ENCODE measurements at regions not wholly inside any gene's neighbourhood (a gene's known extent, or its start where the extent isn't known, plus 50 kb on each side); places are given as distances from the start of the nearest gene placed in this dataset.

- WGBS, 2 experiments (ENCODE audit: extremely low coverage in 1 of 2, insufficient coverage in 1 of 2, insufficient read length in 1 of 2, insufficient replicate concordance in 2 of 2, low coverage in 1 of 2, low lambda C conversion rate in 2 of 2, missing lambda C conversion rate in 1 of 2): 80% methylated on average over 4 of the region's 4 CpGs; no CpG with 5 or more reads in 1 of the 2 experiments
- no peaks in the 10 kb centered on the region for H3K79me2 ChIP-seq (ENCODE audit: control insufficient read depth in 1 of 2, insufficient read depth in 2 of 2, low read length in 2 of 2)
- H4K8ac ChIP-seq (ENCODE audit: extremely low read depth, insufficient read depth, low read length): no peak overlapping the region
- H3K56ac ChIP-seq (replicated peaks; ENCODE audit: insufficient read length, low read depth, low read length): no peak overlapping the region
- no peaks in the 10 kb centered on the region for H3K4me1 ChIP-seq (replicated peaks in 1 of 4; ENCODE audit: control insufficient read depth in 3 of 4, insufficient read depth in 4 of 4, low read length in 3 of 4)
- H3K23ac ChIP-seq (ENCODE audit: insufficient read length): no peak overlapping the region
- H2AK5ac ChIP-seq (ENCODE audit: low read depth, low read length): no peak overlapping the region
- ChIA-PET POLR2A (ENCODE audit: partially characterized antibody) (no interaction called here), CTCF (ENCODE audit: partially characterized antibody) (interaction anchor here (0.7 to 8.1 kb wide), 15 partner anchors 8 to 987 kb away, joined by 3 to 39 read pairs (median 4); no protein-coding TSS in a partner anchor)
- peak in 1 of 2 experiments; percentile 10 for DNase-seq (ENCODE audit: low read depth in 1 of 2, low spot score in 2 of 2)
- H2AFZ ChIP-seq (ENCODE audit: low read length): no peak overlapping the region
- H2BK5ac ChIP-seq (ENCODE audit: low read depth, low read length): no peak overlapping the region
- H3K4me3 ChIP-seq (ENCODE audit: extremely low read depth in 1 of 4, insufficient read depth in 2 of 4, low read depth in 3 of 4, low read length in 4 of 4): no peak overlapping the region
- no peaks in the 10 kb centered on the region for H3K79me1 ChIP-seq (ENCODE audit: low read depth, low read length)
- no peak overlapping the region for H3K9ac ChIP-seq (replicated peaks in 1 of 4; ENCODE audit: extremely low read depth in 1 of 4, low read depth in 3 of 4, low read length in 3 of 4)
- H3K4ac ChIP-seq (replicated peaks; ENCODE audit: insufficient read length, low read depth, low read length): no peak overlapping the region
- TF ChIP-seq CTCF (IDR thresholded peaks at IDR 0.05; ENCODE audit: control extremely low read depth in 1 of 3, insufficient read depth in 1 of 3, low read depth in 1 of 3, low read length in 3 of 3): peak in 1 of 3 experiments; percentile 20; a peak in 1 of 4 replicates
- no peak for TF ChIP-seq USF2 (IDR thresholded peaks at IDR 0.05; ENCODE audit: low read length)
- TF ChIP-seq CBX5 (IDR thresholded peaks at IDR 0.05; ENCODE audit: low read depth, low read length): no peak
- TF ChIP-seq MAFK (IDR thresholded peaks at IDR 0.05; ENCODE audit: low read depth, low read length): no peak
- TF ChIP-seq TBP (IDR thresholded peaks at IDR 0.05; ENCODE audit: low read depth, low read length): no peak
- peak; percentile 23 to 36; a peak in 3 of 4 replicates for TF ChIP-seq RAD21 (IDR thresholded peaks at IDR 0.05 in 1 of 2, conservative IDR thresholded peaks at IDR 0.05 in 1 of 2; ENCODE audit: low read depth in 2 of 2, low read length in 2 of 2)
- H3K4me2 ChIP-seq (ENCODE audit: insufficient read depth in 1 of 2, low read depth in 2 of 2, low read length in 2 of 2): no peak overlapping the region
- H2BK120ac ChIP-seq (replicated peaks; ENCODE audit: low read depth, low read length): no peak overlapping the region
- no peak overlapping the region for H4K91ac ChIP-seq (replicated peaks; ENCODE audit: insufficient read length, low read length)
- no peak overlapping the region for H3K27ac ChIP-seq (ENCODE audit: low read depth, low read length)
- no peaks in the 10 kb centered on the region for H3K27me3 ChIP-seq (replicated peaks in 1 of 4; ENCODE audit: control insufficient read depth in 3 of 4, extremely low read depth in 1 of 4, insufficient read depth in 3 of 4, low read length in 3 of 4)
- H2BK12ac ChIP-seq (ENCODE audit: low read depth, low read length): no peak overlapping the region
- H3K18ac ChIP-seq (ENCODE audit: extremely low read depth, low read length): no peak overlapping the region
- no peaks in the 10 kb centered on the region for H3K23me2 ChIP-seq (ENCODE audit: low read depth, low read length)
- no peaks in the 10 kb centered on the region for H3K9me3 ChIP-seq (ENCODE audit: insufficient read depth in 2 of 2, low read depth in 1 of 2, low read length in 1 of 2)
- no peak overlapping the region for H2BK15ac ChIP-seq (ENCODE audit: low read length)
- no peak for FAIRE-seq
- no peak overlapping the region for H2BK20ac ChIP-seq (ENCODE audit: low read length)
- H4K20me1 ChIP-seq (replicated peaks in 1 of 2; ENCODE audit: control insufficient read depth in 1 of 2, insufficient read depth in 2 of 2, low read length in 2 of 2): peaks cover 0 to 1% of the 10 kb centered on the region in 2 experiments
- no peak overlapping the region for H4K5ac ChIP-seq (ENCODE audit: insufficient read length, low read depth, low read length)
- no peak overlapping the region for H3K14ac ChIP-seq (ENCODE audit: insufficient read length)
- no peaks in the 10 kb centered on the region for H3K36me3 ChIP-seq (ENCODE audit: control insufficient read depth in 2 of 4, insufficient read depth in 4 of 4, low read length in 3 of 4)
Observed at GRCh38 chr2:175684466-175684865, 317.6 kb downstream of the LNPK start.

Measured in H1 (cell line).